T1000 (cell line): ENCODE measurements at regions not wholly inside any gene's neighbourhood (a gene's known extent, or its start where the extent isn't known, plus 50 kb on each side); places are given as distances from the start of the nearest gene placed in this dataset.
"Not testable (repeated sequence)": the region's sequence is repeated elsewhere in the genome, so short reads cannot be mapped to it uniquely, and the experiment has no call there.

ENCODE experiments used
- DNase-seq: peaks from one replicate; lab custom pipeline; 2025; ENCODE audit warnings: mixed read lengths; lab: John Stamatoyannopoulos, UW

DNA sequence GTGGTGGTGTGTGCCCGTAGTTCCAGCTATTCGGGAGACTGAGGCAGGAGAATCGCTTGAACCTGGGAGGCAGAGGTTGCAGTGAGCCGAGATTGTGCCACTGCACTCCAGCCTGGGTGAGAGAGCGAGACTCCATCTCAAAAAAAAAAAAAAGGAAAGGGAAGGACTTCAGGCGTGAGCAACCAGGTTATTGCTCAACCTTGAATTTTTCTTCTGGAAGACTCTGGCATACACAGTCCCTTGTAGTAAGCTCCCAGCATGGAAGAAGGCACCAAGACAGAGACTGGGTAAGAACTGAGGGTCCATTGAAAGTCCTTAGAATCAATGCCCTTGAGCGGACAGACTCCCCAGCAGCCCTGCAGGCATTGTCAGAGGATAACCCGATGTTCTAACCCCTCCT is 75.0 kb downstream of the C9orf50 start:
- DNase-seq, result not testable (repeated sequence)

DNA sequence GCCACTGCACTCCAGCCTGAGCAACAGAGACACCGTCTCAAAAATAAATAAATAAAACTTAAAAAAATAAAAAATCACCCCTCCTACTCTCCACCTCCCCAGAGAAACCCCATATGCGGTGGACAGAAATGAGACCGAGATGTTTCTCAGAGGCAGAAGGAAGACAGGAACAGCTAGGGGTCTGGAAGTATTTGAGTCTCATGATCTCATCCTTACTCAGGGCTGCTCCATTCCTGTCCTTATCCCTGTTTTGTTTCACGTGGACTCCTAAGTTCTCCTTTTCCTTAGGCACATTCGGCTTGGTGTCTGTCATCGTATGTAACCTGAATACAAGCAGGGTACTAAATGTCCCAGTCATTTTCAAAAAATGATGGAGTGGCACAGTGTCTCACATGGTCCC is 76.1 kb downstream of the C9orf50 start:
- no peak for DNase-seq

- DNase-seq, result no peak
Observed at GRCh38 chr9:129542741-129543140, 78.2 kb downstream of the C9orf50 start.

- DNase-seq, result no peak
Observed at GRCh38 chr9:129541270-129541669, 79.6 kb downstream of the C9orf50 start.

DNA sequence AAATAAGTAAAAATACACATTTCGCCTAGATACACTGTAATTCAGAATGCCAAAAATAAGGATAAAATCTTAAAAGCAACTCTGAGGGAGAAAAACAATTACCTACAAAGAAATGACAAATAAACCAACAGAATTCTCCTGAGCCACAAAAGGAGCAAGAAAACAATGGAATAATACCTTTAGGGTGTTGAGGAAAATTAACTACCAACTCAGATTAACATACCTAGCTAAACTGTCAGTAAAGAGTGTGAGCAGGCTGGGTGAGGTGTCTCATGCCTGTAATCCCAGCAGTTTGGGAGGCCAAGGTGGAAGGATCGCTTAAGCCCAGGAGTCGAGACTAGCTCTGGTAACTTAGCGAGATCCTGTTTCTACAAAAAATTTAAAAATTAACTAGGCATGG is 81.5 kb downstream of the C9orf50 start:
- no peak for DNase-seq

GRCh38 chr9:129531860-129532402 is 89.0 kb downstream of the C9orf50 start:
- DNase-seq, result not testable (repeated sequence)

DNA sequence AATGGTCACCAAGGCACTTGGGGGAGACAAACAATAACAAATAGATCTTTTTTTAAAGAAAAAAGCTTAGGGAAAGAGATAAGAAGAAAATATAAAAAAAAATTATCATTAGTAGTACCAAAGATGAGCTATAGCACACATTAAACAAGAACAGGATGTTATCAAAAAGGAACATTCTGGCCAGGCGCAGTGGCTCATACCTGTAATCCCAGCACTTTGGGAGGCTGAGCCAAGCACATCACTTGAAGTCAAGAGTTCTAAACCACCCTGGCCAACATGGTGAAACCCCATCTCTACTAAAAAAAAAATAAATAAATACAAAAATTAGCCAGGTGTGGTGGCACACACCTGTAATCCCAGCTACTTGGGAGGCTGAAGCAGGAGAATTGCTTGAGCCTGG is 92.9 kb downstream of the C9orf50 start:
- DNase-seq, result not testable (repeated sequence)

GRCh38 chr9:129525656-129526196 is 95.2 kb downstream of the C9orf50 start:
- DNase-seq, result no peak

- no peak for DNase-seq
Observed at GRCh38 chr9:129524582-129525270, 96.2 kb downstream of the C9orf50 start.

GRCh38 chr9:129523943-129524581 is 96.8 kb downstream of the C9orf50 start:
- no peak for DNase-seq

DNA sequence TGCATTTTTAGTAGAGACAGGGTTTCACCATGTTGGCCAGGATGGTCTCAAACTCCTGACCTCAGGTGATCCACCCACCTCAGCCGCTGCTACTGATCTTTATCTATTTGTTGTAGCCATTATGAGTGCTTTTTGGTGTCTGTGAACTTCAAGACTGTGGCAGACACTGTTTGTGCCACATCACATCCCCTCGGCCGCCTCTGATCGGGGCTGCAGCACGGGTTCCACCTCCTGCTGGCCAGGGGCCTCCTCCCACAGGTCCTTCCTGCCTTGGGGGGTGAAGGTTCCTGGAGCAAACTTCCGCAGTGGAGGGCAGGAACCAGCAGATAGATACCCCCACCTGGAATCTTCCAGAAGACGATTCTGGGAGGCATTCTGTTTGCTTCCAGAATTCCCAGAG is 98.5 kb downstream of the C9orf50 start:
- DNase-seq, result no peak

- DNase-seq, result no peak
Observed at GRCh38 chr9:129520082-129520481, 100.8 kb downstream of the C9orf50 start.

- DNase-seq, result no peak
Observed at GRCh38 chr9:129518074-129518473, 102.8 kb downstream of the C9orf50 start.

- no peak for DNase-seq
Observed at GRCh38 chr9:129517006-129517405, 103.9 kb downstream of the C9orf50 start.

GRCh38 chr9:129514891-129515290 is 106.0 kb downstream of the C9orf50 start:
- DNase-seq, result no peak

DNA sequence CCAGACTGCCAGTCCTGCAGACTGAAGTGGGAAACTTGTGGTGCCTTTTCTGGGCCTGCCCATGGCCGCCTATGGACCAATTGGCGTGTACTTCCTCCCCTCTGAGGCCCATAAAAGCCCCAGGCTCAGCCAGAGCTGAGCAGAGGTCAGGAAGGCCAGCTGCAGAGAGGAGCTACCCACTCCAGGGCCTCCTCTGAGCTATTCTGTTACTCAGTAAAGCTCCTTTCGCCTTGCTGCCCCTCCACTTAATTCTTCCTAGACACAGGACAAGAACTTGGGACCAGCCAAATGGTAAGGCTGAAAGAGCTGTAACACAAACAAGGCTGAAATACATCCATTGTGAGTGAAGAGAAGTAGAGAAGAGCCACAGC is 106.4 kb downstream of the C9orf50 start:
- DNase-seq, result no peak

DNA sequence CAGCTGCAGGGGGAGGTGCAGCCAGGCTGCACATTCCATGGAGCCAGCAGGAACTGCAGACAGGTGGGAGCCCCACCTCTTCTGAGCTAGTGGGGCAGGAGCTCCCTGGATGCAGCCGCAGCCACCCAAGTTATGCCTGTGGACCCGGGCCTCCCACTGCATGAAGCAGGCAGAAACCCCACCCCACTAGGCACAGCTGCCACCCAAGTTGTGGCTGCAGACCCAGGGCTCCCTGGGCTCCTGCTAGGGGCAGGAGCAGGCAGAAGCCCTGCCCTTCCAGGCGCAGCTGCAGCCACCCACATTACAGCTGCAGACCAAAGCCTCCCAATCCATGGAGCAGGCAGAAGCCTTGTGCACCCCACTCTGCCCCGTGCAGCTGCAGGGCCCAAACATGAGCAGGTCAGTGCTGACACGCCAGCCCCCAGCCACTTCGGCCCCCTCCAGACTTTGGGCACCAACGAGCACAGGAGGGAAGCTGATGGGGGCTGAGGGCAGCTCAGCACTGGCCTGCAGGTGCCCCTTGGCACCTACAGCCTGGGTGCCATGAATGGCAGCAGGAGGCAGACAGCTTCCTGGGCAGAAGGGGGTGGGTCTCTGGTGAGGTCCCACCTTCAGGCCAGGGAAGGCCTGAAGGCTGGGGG is 106.9 kb downstream of the C9orf50 start:
- no peak for DNase-seq

DNA sequence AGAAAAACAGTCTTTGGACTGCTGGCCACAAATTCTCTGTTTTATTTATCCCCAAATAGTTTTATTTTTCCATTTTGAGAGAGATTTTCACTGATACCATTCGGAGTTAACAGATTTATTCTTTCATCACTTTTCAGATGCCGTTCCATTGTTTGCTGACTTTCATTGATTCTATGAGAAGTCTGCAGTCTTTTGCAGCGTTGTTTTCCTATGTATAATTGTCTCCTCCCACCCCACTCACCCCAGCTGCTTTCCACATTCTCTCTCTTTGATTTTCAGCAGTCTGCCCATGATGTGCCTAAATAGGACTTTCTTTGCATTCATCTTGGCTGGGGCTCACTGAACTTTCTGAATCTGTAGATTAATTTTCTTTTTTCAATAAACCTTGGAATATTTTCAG is 107.6 kb downstream of the C9orf50 start:
- DNase-seq, result no peak

- DNase-seq, result no peak
Observed at GRCh38 chr9:129511285-129511900, 109.5 kb downstream of the C9orf50 start.

DNA sequence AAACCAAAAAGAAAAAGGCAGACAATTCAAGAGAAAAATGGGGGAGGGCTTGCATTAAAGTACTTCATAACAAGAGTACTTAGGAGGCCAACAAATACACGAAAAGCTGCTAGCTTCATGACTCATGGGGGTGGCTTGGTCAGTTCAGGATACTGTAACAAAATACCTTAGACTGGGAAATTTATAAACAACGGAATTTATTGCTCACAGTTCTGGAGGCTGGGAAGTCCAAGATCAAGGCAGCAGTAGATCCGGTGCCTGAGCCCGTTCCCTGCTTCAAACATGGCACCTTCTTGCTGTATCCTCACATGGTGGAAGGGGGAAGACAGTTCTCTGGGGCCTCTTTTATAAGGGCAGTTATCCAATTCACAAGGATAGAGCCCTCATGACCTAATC is 111.4 kb downstream of the C9orf50 start:
- peak; percentile 47 for DNase-seq

GRCh38 chr9:129507805-129508204 is 113.1 kb downstream of the C9orf50 start:
- DNase-seq, result no peak

- no peak for DNase-seq
Observed at GRCh38 chr9:129506892-129507291, 114.0 kb downstream of the C9orf50 start.
